ENCODE measurements at regions not wholly inside any gene's neighbourhood (a gene's known extent, or its start where the extent isn't known, plus 50 kb on each side); places are given as distances from the start of the nearest gene placed in this dataset.

DNA sequence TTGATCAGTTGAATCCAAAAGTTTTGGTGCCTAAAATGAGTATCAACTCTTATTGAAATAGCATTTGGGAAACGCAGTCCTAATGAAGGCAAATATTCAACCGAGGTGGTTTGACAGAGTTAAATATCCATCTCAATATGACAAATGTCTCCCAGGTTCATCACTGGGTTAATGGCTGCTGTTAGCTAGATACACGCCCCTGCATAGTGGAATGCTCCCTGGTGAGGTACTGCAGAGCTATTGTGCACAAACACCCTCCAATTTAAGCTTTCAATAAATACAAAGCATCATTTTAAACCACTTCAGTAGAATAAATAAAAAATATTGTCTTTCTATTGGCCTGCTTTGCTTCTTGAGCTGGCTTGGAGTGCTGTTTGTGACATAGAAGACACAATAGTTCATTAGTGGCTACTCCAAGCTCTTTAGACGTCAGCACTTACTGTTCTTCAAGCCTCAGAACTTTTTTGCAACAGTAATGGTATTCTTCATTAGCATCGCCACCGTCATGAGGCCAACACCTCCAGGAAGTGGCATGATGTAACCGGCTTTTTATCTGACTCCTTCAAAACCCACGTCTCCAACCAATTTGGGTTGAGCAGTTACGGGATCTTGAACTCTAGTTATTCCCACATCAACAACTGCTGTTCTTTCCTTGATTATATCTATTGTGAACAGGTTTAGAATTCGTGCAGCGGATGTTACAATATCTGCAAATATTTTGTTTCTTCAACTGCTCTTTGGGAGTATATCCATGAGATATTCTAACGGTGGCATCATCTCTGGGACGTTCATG is 1159.6 kb upstream of the EPHA6 start:
- no peak for DNase-seq (ENCODE audit: low read depth in 2 of 2)
- TF ChIP-seq, protein P1, sequence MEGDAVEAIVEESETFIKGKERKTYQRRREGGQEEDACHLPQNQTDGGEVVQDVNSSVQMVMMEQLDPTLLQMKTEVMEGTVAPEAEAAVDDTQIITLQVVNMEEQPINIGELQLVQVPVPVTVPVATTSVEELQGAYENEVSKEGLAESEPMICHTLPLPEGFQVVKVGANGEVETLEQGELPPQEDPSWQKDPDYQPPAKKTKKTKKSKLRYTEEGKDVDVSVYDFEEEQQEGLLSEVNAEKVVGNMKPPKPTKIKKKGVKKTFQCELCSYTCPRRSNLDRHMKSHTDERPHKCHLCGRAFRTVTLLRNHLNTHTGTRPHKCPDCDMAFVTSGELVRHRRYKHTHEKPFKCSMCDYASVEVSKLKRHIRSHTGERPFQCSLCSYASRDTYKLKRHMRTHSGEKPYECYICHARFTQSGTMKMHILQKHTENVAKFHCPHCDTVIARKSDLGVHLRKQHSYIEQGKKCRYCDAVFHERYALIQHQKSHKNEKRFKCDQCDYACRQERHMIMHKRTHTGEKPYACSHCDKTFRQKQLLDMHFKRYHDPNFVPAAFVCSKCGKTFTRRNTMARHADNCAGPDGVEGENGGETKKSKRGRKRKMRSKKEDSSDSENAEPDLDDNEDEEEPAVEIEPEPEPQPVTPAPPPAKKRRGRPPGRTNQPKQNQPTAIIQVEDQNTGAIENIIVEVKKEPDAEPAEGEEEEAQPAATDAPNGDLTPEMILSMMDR (IDR thresholded peaks at IDR 0.05; ENCODE audit: low read depth, low read length) = no peak
- no peak overlapping the region for H3K4me3 ChIP-seq (replicated peaks in 1 of 2; ENCODE audit: low read depth in 2 of 2, low read length in 2 of 2)

DNA sequence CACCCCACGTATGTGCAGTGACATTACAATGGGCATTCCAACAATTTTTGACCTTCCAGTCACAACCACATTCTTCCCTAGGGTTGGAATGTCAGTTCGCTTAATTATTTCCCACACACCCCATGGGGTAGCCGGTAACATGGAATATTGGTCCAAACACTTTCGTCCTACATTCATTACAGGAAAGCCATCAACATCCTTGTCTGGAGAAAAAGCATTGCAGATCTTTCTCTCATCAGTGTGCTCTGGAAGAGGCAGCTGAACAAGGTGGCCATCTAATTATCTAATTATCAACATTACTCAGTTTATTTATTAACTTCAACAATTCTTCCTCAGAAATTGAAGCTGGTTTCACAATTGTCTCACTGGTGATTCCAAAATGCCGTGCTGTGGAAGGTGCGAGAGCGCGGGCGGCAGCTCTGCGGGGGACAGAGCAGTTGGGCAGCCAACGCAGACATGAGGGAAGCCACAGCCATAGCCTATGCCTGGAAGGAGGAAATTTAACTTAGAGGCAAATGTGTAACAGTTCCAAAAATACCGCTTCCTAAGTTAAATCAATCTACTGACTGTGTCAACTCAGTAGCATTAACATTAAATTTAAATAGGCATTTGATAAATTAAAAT is 1158.9 kb upstream of the EPHA6 start:
- TF ChIP-seq, protein P1 (IDR thresholded peaks at IDR 0.05; ENCODE audit: low read depth, low read length) = no peak
- no peak for DNase-seq (ENCODE audit: low read depth in 2 of 2)
- no peak overlapping the region for H3K4me3 ChIP-seq (replicated peaks in 1 of 2; ENCODE audit: low read depth in 2 of 2, low read length in 2 of 2)

DNA sequence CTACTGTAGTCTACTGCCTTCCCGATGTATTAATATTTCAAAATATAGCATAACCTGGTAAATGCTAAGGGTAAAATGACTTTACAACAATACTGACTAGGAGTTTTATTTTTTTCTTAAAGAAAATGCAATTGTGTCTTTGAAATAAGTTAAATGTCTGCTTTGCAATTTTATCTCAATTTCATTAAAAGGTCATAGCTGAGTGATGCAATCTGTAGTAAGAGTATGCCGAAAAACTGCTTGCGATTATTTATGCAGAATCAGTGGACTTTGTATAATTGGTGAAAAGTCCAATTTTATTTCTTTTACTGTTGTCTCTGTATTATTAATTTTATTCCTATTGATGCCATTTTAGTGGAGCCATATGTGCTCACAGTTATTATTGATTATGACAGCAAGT is 1143.6 kb upstream of the EPHA6 start:
- no peak overlapping the region for H3K4me3 ChIP-seq (replicated peaks in 1 of 2; ENCODE audit: low read depth in 2 of 2, low read length in 2 of 2)

DNA sequence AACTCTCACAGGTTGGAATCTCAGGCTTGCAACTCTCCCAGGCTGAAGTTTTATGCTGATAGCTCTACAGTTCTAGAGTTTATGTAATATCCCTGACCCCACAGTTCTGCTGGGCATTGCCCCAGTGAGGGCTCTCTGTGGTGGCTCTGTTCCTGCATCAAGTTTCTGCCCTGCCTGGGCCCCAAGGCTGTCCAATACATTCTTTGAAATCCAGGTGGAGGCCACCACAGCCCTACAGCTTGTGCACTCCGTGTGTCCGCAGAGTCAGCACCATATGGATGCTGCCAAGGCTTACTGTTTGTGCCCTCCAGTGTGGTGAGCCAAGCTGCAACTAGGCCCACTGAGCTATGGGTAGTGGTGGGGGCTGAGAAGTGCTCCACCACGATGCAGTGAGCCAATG is 1141.2 kb upstream of the EPHA6 start:
- no peak overlapping the region for H3K4me3 ChIP-seq (replicated peaks in 1 of 2; ENCODE audit: low read depth in 2 of 2, low read length in 2 of 2)
- no peak for DNase-seq (ENCODE audit: low read depth in 2 of 2)
- TF ChIP-seq, protein P1 (IDR thresholded peaks at IDR 0.05; ENCODE audit: low read depth, low read length) = no peak

More for the DNA sequence above, 1143.6 kb upstream of the EPHA6 start:
- TF ChIP-seq, protein P1 (IDR thresholded peaks at IDR 0.05; ENCODE audit: low read depth, low read length) = no peak
- no peak for DNase-seq (ENCODE audit: low read depth in 2 of 2)

DNA sequence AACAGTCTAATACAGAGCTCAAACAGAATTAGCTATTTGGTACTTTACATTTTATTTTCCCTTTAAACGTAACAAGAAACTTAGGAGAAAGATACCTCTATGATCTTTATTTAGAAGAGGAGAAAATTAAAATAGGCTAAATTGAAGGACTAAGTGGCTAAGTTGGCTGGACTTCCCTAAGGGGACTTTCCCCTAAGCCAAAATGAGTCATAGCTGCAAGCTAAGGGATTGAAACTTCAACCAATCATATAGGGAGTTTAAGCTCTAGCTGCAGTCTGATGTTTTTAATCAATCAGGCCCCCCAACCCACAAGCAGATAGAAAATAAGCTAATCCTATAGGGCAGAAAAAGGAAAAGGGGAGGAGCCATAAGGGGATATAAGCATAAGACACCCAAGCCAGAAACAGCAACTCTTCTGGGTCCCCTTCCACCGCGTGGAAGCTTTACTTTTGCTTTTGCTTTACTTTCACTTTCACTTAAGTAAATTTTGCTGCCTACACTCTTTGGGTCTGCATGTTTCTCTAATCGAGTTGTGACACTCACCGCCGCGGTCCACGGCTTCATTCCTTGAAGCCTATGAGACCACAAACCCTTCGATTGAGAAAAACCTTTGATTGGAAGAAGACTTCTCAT is 1108.5 kb upstream of the EPHA6 start:
- DNase-seq (ENCODE audit: low read depth in 2 of 2) = no peak
- H3K4me3 ChIP-seq (replicated peaks in 1 of 2; ENCODE audit: low read depth in 2 of 2, low read length in 2 of 2) = no peak overlapping the region
- TF ChIP-seq, protein P1 (IDR thresholded peaks at IDR 0.05; ENCODE audit: low read depth, low read length) = no peak

DNA sequence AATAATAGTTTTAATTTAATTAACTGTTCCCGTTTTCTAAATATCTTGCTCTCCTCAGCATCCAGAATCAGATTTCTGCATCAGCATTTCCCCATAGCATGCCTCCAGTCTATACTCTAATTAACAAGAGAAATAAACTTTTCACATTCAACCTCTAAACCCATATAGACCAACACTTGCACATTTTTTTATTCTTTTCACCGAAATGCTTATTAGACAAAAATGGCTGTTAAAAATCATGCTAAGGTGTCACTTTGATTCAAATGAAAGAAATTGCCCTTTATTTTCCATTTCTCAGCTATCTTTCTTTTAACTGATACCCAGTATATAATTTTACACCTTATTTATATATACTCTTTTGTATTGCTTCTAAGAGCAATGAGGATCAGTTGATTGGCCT is 1107.1 kb upstream of the EPHA6 start:
- TF ChIP-seq, protein P1 (IDR thresholded peaks at IDR 0.05; ENCODE audit: low read depth, low read length) = no peak
- H3K4me3 ChIP-seq (replicated peaks in 1 of 2; ENCODE audit: low read depth in 2 of 2, low read length in 2 of 2) = no peak overlapping the region
- no peak for DNase-seq (ENCODE audit: low read depth in 2 of 2)

Data from cardiac fibroblast (primary cell).